ENCODE measurements at regions not wholly inside any gene's neighbourhood (a gene's known extent, or its start where the extent isn't known, plus 50 kb on each side); places are given as distances from the start of the nearest gene placed in this dataset.

GRCh38 chr16:17635183-17635582 lies 164.4 kb upstream of the XYLT1 start:
- H3K9me3 ChIP-seq (ENCODE audit: control extremely low read depth in 1 of 5, control insufficient read depth in 4 of 5, insufficient read depth in 2 of 5, low read depth in 1 of 5, low read length in 4 of 5): no peaks in the 10 kb centered on the region
- DNase-seq: no peak
- peaks cover 0 to 14% (median 0%) of the 10 kb centered on the region in 5 experiments for H3K27me3 ChIP-seq (replicated peaks in 2 of 5; ENCODE audit: control insufficient read depth in 4 of 5, insufficient read depth in 5 of 5, low read length in 4 of 5)
- no peaks in the 10 kb centered on the region for H3K36me3 ChIP-seq (ENCODE audit: control insufficient read depth in 4 of 4, insufficient read depth in 4 of 4, low read length in 3 of 4)
- CTCF ChIA-PET: no interaction called here
- WGBS (ENCODE audit: insufficient coverage): 90% methylated on average over 3 of the region's 6 CpGs
- no peaks in the 10 kb centered on the region for H3K4me1 ChIP-seq (ENCODE audit: control extremely low read depth in 1 of 4, control insufficient read depth in 4 of 4, insufficient read depth in 4 of 4, low read length in 3 of 4)
- POLR2A ChIA-PET: no interaction called here
- no peak overlapping the region for H3K27ac ChIP-seq (ENCODE audit: insufficient read depth in 1 of 2, low read depth in 1 of 2, low read length in 2 of 2, poor library complexity in 1 of 2, severe bottlenecking in 2 of 2)
- H3K4me3 ChIP-seq (ENCODE audit: control insufficient read depth in 1 of 7, extremely low read depth in 1 of 7, insufficient read depth in 4 of 7, low read depth in 2 of 7, low read length in 6 of 7): no peak overlapping the region

DNA sequence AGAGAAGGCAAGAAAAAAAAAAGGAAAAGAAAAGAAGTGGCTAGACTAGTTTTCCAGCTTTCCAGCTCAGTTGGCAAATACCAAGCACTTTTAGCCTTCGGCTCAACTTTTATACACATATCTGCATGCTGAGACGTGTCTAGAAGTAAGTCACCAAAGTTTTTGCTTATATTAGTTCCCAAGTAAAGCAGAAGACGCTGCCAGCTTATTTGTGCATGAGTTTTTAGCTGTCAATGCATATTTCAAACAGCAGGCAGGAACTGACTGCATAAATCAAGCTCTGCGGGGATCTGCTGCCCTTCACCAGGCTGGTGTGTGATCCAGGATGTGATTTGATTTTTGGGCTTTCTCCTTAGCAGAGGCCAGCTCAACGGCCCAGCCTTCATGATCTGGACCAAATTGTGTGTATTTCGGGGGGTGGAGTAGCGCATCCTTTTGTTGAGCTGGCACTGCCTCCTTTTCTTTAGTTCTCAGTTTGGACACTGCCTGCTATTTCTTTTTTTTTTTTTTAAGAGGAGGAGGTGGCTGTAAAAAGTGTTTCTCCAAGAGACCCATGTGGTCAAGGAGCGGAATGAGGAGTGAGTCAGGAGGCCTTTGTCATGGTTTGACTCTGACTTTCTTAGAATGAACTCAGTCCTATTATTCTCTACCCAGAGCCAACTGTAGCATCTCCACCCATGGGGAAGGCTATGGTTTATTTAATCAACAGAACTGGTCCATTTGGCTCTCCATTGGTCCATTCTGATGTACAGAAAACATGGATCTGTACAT lies 162.6 kb upstream of the XYLT1 start:
- Histone ChIP-seq H3K36me3 (ENCODE audit: control insufficient read depth in 4 of 4, insufficient read depth in 4 of 4, low read length in 3 of 4) (no peaks in the 10 kb centered on the region), H3K27ac (ENCODE audit: insufficient read depth in 1 of 2, low read depth in 1 of 2, low read length in 2 of 2, poor library complexity in 1 of 2, severe bottlenecking in 2 of 2) (no peak overlapping the region), H3K9me3 (ENCODE audit: control extremely low read depth in 1 of 5, control insufficient read depth in 4 of 5, insufficient read depth in 2 of 5, low read depth in 1 of 5, low read length in 4 of 5) (no peaks in the 10 kb centered on the region), H3K4me1 (ENCODE audit: control extremely low read depth in 1 of 4, control insufficient read depth in 4 of 4, insufficient read depth in 4 of 4, low read length in 3 of 4) (no peaks in the 10 kb centered on the region), H3K27me3 (replicated peaks in 2 of 5; ENCODE audit: control insufficient read depth in 4 of 5, insufficient read depth in 5 of 5, low read length in 4 of 5) (peaks cover 0 to 14% (median 0%) of the 10 kb centered on the region in 5 experiments), H3K4me3 (ENCODE audit: control insufficient read depth in 1 of 7, extremely low read depth in 1 of 7, insufficient read depth in 4 of 7, low read depth in 2 of 7, low read length in 6 of 7) (no peak overlapping the region)
- POLR2A ChIA-PET: no interaction called here
- WGBS (ENCODE audit: insufficient coverage): 58% methylated on average over 6 of the region's 8 CpGs
- no peak for DNase-seq
- CTCF ChIA-PET: no interaction called here

- no peaks in the 10 kb centered on the region for H3K4me1 ChIP-seq (ENCODE audit: control extremely low read depth in 1 of 4, control insufficient read depth in 4 of 4, insufficient read depth in 4 of 4, low read length in 3 of 4)
- H3K9me3 ChIP-seq (ENCODE audit: control extremely low read depth in 1 of 5, control insufficient read depth in 4 of 5, insufficient read depth in 2 of 5, low read depth in 1 of 5, low read length in 4 of 5): no peaks in the 10 kb centered on the region
- ChIA-PET CTCF (no interaction called here), POLR2A (no interaction called here)
- WGBS (ENCODE audit: insufficient coverage): 86% methylated on average over 4 of the region's 8 CpGs
- no peak overlapping the region for H3K4me3 ChIP-seq (ENCODE audit: control insufficient read depth in 1 of 7, extremely low read depth in 1 of 7, insufficient read depth in 4 of 7, low read depth in 2 of 7, low read length in 6 of 7)
- no peak overlapping the region for H3K27ac ChIP-seq (ENCODE audit: insufficient read depth in 1 of 2, low read depth in 1 of 2, low read length in 2 of 2, poor library complexity in 1 of 2, severe bottlenecking in 2 of 2)
- no peak for DNase-seq
- H3K36me3 ChIP-seq (ENCODE audit: control insufficient read depth in 4 of 4, insufficient read depth in 4 of 4, low read length in 3 of 4): no peaks in the 10 kb centered on the region
- H3K27me3 ChIP-seq (replicated peaks in 2 of 5; ENCODE audit: control insufficient read depth in 4 of 5, insufficient read depth in 5 of 5, low read length in 4 of 5): peaks cover 0 to 12% (median 0%) of the 10 kb centered on the region in 5 experiments
Observed at GRCh38 chr16:17632667-17633066, 161.9 kb upstream of the XYLT1 start.

DNA sequence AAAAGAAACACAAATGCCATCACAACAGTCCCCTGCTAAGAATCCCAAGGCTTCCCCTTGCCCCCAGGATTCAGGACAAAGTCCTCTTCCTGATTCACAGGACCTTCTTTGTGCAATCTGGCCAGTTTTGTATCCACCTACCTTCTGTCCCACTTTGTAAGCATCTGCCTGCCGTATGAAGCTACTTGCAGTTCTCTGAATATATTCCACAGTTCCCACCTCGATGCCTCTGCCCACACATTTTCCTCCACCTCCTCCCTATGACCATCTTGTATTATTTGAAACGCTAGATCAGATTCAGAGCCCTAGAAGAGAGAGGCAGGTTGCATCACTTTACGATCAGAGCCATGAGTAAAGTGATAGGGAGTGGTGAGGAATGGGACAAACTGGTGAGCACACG lies 159.2 kb upstream of the XYLT1 start:
- Histone ChIP-seq H3K9me3 (ENCODE audit: control extremely low read depth in 1 of 5, control insufficient read depth in 4 of 5, insufficient read depth in 2 of 5, low read depth in 1 of 5, low read length in 4 of 5) (peaks cover 3 to 12% (median 7%) of the 10 kb centered on the region in 5 experiments), H3K27me3 (replicated peaks in 2 of 5; ENCODE audit: control insufficient read depth in 4 of 5, insufficient read depth in 5 of 5, low read length in 4 of 5) (peaks cover 0 to 12% (median 0%) of the 10 kb centered on the region in 5 experiments), H3K36me3 (ENCODE audit: control insufficient read depth in 4 of 4, insufficient read depth in 4 of 4, low read length in 3 of 4) (no peaks in the 10 kb centered on the region), H3K4me1 (ENCODE audit: control extremely low read depth in 1 of 4, control insufficient read depth in 4 of 4, insufficient read depth in 4 of 4, low read length in 3 of 4) (no peaks in the 10 kb centered on the region), H3K27ac (ENCODE audit: insufficient read depth in 1 of 2, low read depth in 1 of 2, low read length in 2 of 2, poor library complexity in 1 of 2, severe bottlenecking in 2 of 2) (no peak overlapping the region), H3K4me3 (ENCODE audit: control insufficient read depth in 1 of 7, extremely low read depth in 1 of 7, insufficient read depth in 4 of 7, low read depth in 2 of 7, low read length in 6 of 7) (no peak overlapping the region)
- CTCF ChIA-PET: no interaction called here
- 92% methylated on average over 4 of the region's 5 CpGs for WGBS (ENCODE audit: insufficient coverage)
- POLR2A ChIA-PET: interaction anchor here (0.7 kb wide), 1 partner anchor 132 kb away, joined by 3 read pairs; no protein-coding TSS in a partner anchor
- no peak for DNase-seq

DNA sequence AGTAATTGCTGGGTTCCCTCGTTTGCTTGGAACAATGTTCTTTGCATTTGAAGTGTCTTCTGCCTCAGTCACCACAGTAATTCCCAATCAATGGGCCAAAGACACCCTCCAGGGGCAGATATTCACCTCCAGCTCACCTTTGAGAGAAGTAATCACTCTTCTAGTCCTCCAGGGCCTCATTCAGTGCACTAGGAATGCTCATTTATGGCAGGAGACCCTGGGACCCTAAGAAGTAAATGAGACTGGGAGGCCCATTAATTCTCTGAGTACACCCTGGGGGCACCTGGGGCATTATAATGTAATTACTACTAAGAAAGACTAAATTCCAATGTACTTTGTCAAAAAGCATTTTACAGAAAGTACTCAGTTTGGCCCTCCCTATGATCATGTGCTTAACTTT lies 158.2 kb upstream of the XYLT1 start:
- CTCF ChIA-PET: no interaction called here
- no peak overlapping the region for H3K4me3 ChIP-seq (ENCODE audit: control insufficient read depth in 1 of 7, extremely low read depth in 1 of 7, insufficient read depth in 4 of 7, low read depth in 2 of 7, low read length in 6 of 7)
- H3K27me3 ChIP-seq (replicated peaks in 2 of 5; ENCODE audit: control insufficient read depth in 4 of 5, insufficient read depth in 5 of 5, low read length in 4 of 5): peaks cover 0 to 12% (median 0%) of the 10 kb centered on the region in 5 experiments
- no peak for DNase-seq
- H3K9me3 ChIP-seq (ENCODE audit: control extremely low read depth in 1 of 5, control insufficient read depth in 4 of 5, insufficient read depth in 2 of 5, low read depth in 1 of 5, low read length in 4 of 5): peaks cover 3 to 21% (median 7%) of the 10 kb centered on the region in 5 experiments
- WGBS (ENCODE audit: insufficient coverage): 67% methylated on average over 1 of the region's 1 CpG
- H3K36me3 ChIP-seq (ENCODE audit: control insufficient read depth in 4 of 4, insufficient read depth in 4 of 4, low read length in 3 of 4): no peaks in the 10 kb centered on the region
- POLR2A ChIA-PET: interaction anchor here (0.6 kb wide), 1 partner anchor 20 kb away, joined by 3 read pairs; no protein-coding TSS in a partner anchor
- H3K4me1 ChIP-seq (ENCODE audit: control extremely low read depth in 1 of 4, control insufficient read depth in 4 of 4, insufficient read depth in 4 of 4, low read length in 3 of 4): no peaks in the 10 kb centered on the region
- no peak overlapping the region for H3K27ac ChIP-seq (ENCODE audit: insufficient read depth in 1 of 2, low read depth in 1 of 2, low read length in 2 of 2, poor library complexity in 1 of 2, severe bottlenecking in 2 of 2)

GRCh38 chr16:17622366-17622765 lies 151.6 kb upstream of the XYLT1 start:
- Histone ChIP-seq H3K27ac (ENCODE audit: insufficient read depth in 1 of 2, low read depth in 1 of 2, low read length in 2 of 2, poor library complexity in 1 of 2, severe bottlenecking in 2 of 2) (no peak overlapping the region), H3K4me3 (ENCODE audit: control insufficient read depth in 1 of 7, extremely low read depth in 1 of 7, insufficient read depth in 4 of 7, low read depth in 2 of 7, low read length in 6 of 7) (no peak overlapping the region), H3K9me3 (ENCODE audit: control extremely low read depth in 1 of 5, control insufficient read depth in 4 of 5, insufficient read depth in 2 of 5, low read depth in 1 of 5, low read length in 4 of 5) (peaks cover 3 to 20% (median 6%) of the 10 kb centered on the region in 5 experiments), H3K27me3 (replicated peaks in 2 of 5; ENCODE audit: control insufficient read depth in 4 of 5, insufficient read depth in 5 of 5, low read length in 4 of 5) (peaks cover 0 to 5% (median 2%) of the 10 kb centered on the region in 5 experiments), H3K36me3 (ENCODE audit: control insufficient read depth in 4 of 4, insufficient read depth in 4 of 4, low read length in 3 of 4) (no peaks in the 10 kb centered on the region), H3K4me1 (ENCODE audit: control extremely low read depth in 1 of 4, control insufficient read depth in 4 of 4, insufficient read depth in 4 of 4, low read length in 3 of 4) (no peaks in the 10 kb centered on the region)
- DNase-seq: no peak
- ChIA-PET CTCF (no interaction called here), POLR2A (no interaction called here)
- WGBS (ENCODE audit: insufficient coverage): 92% methylated on average over 2 of the region's 3 CpGs

DNA sequence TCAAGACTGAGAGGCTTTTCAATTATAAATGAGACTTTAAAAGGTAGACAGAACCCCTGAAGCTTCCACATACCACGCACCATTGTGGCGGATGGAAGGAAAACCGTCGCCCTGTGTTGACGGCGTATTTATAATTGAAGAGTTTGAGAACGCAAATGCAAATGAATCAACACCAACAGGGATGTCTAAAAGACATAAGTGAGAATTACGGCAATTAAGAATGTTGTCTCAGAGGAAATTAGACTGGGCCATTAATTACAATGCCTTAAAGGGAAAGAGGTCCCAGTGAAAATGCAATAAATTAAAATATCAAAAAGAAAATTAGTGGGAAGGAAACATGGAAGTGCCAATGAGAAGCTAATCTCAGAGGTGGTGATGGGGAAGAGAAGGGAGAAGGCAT lies 148.5 kb upstream of the XYLT1 start:
- Histone ChIP-seq H3K36me3 (ENCODE audit: control insufficient read depth in 4 of 4, insufficient read depth in 4 of 4, low read length in 3 of 4) (no peaks in the 10 kb centered on the region), H3K27me3 (replicated peaks in 2 of 5; ENCODE audit: control insufficient read depth in 4 of 5, insufficient read depth in 5 of 5, low read length in 4 of 5) (peaks cover 0 to 5% (median 2%) of the 10 kb centered on the region in 5 experiments), H3K9me3 (ENCODE audit: control extremely low read depth in 1 of 5, control insufficient read depth in 4 of 5, insufficient read depth in 2 of 5, low read depth in 1 of 5, low read length in 4 of 5) (peaks cover 0 to 2% (median 0%) of the 10 kb centered on the region in 5 experiments), H3K4me3 (ENCODE audit: control insufficient read depth in 1 of 7, extremely low read depth in 1 of 7, insufficient read depth in 4 of 7, low read depth in 2 of 7, low read length in 6 of 7) (no peak overlapping the region), H3K4me1 (ENCODE audit: control extremely low read depth in 1 of 4, control insufficient read depth in 4 of 4, insufficient read depth in 4 of 4, low read length in 3 of 4) (no peaks in the 10 kb centered on the region), H3K27ac (ENCODE audit: insufficient read depth in 1 of 2, low read depth in 1 of 2, low read length in 2 of 2, poor library complexity in 1 of 2, severe bottlenecking in 2 of 2) (no peak overlapping the region)
- POLR2A ChIA-PET: no interaction called here
- WGBS (ENCODE audit: insufficient coverage): 93% methylated on average over 6 of the region's 8 CpGs
- no peak for DNase-seq
- CTCF ChIA-PET: no interaction called here
